Parathyroid adenoma (tissue), 2 donors: ENCODE measurements at regions not wholly inside any gene's neighbourhood (a gene's known extent, or its start where the extent isn't known, plus 50 kb on each side); places are given as distances from the start of the nearest gene placed in this dataset.
"Not testable (repeated sequence)": the region's sequence is repeated elsewhere in the genome, so short reads cannot be mapped to it uniquely, and the experiment has no call there.

Experiments used
- H2AFZ ChIP-seq: fragments of 300-600 bp; sonication (generic); one replicate; pipeline ENCODE4 v1.7.0; 2017; ENCODE audit warnings: antibody characterized with exemption, mild to moderate bottlenecking
- H3K27ac ChIP-seq: fragments of 300-600 bp; sonication (generic); one replicate; pipeline ENCODE4 v1.7.0; 2017
- H3K27me3 ChIP-seq: fragments of 300-600 bp; sonication (generic); one replicate; pipeline ENCODE4 v1.7.0; 2017; ENCODE audit warnings: low read length; ENCODE audit not compliant: control insufficient read depth, insufficient read depth
- H3K36me3 ChIP-seq: fragments of 300-600 bp; sonication (generic); one replicate; pipeline ENCODE4 v1.7.0; 2017; ENCODE audit warnings: low read length; ENCODE audit not compliant: control insufficient read depth, insufficient read depth
- H3K4me1 ChIP-seq: fragments of 300-600 bp; sonication (generic); one replicate; pipeline ENCODE4 v1.7.0; 2017; ENCODE audit warnings: control low read depth
- H3K4me2 ChIP-seq: fragments of 300-600 bp; sonication (generic); one replicate; pipeline ENCODE4 v1.7.0; 2017; ENCODE audit warnings: low read length
- H3K4me3 ChIP-seq: fragments of 300-600 bp; sonication (generic); one replicate; pipeline ENCODE4 v1.7.0; 2017; ENCODE audit warnings: low read depth, low read length
- H3K79me2 ChIP-seq: fragments of 300-600 bp; sonication (generic); one replicate; pipeline ENCODE4 v1.7.0; 2017; ENCODE audit warnings: control low read depth
- H3K9ac ChIP-seq: fragments of 300-600 bp; sonication (generic); one replicate; pipeline ENCODE4 v1.7.0; 2017; ENCODE audit warnings: mild to moderate bottlenecking
- H3K9me3 ChIP-seq: fragments of 300-600 bp; sonication (generic); one replicate; pipeline ENCODE4 v1.7.0; 2017; ENCODE audit warnings: low read length; ENCODE audit not compliant: control insufficient read depth
- CTCF ChIP-seq: fragments of 300-600 bp; sonication (generic); IDR thresholded peaks from one replicate; pipeline ENCODE4 v1.7.0; 2017; ENCODE audit warnings: antibody characterized with exemption, mild to moderate bottlenecking
- donor health status: primary hyperparathyroidism.

DNA sequence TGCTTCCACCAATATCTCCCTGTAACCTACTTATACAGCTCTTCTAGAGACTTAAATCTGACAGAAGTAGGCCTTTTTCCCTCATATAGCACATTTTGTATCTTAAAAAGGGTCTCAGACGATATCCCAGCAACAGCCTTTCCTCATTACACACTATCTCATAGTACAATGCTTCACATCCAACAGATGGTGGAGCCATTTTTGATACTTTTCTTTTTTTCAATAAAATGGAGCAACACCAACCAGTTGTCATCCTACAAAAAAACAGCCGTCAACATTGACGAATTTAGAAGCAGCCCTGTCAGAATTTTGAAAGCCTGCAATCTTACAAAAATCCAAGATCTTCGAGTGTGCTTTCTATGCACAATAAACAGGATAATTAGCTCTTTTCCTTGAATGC, 145.9 kb upstream of the NEBL start:
- H3K27ac ChIP-seq = no peak overlapping the region
- H3K4me2 ChIP-seq = no peak overlapping the region
- H3K4me1 ChIP-seq = no peaks in the 10 kb centered on the region
- H2AFZ ChIP-seq = no peak overlapping the region
- H3K27me3 ChIP-seq = no peaks in the 10 kb centered on the region
- no peak for TF ChIP-seq CTCF
- no peak overlapping the region for H3K9ac ChIP-seq
- H3K79me2 ChIP-seq = peaks cover 21% of the 10 kb centered on the region
- H3K4me3 ChIP-seq = no peak overlapping the region
- no peaks in the 10 kb centered on the region for H3K9me3 ChIP-seq
- no peaks in the 10 kb centered on the region for H3K36me3 ChIP-seq

- no peak overlapping the region for H3K9ac ChIP-seq
- H3K36me3 ChIP-seq = no peaks in the 10 kb centered on the region
- H3K4me3 ChIP-seq = no peak overlapping the region
- TF ChIP-seq CTCF = no peak
- H3K9me3 ChIP-seq = no peaks in the 10 kb centered on the region
- no peaks in the 10 kb centered on the region for H3K4me1 ChIP-seq
- no peak overlapping the region for H3K4me2 ChIP-seq
- peaks cover 23% of the 10 kb centered on the region for H3K79me2 ChIP-seq
- no peak overlapping the region for H3K27ac ChIP-seq
- no peak overlapping the region for H2AFZ ChIP-seq
- H3K27me3 ChIP-seq = no peaks in the 10 kb centered on the region
Observed at GRCh38 chr10:21042536-21042935, 145.4 kb upstream of the NEBL start.

GRCh38 chr10:21041763-21042458, 144.8 kb upstream of the NEBL start:
- no peak for TF ChIP-seq CTCF

DNA sequence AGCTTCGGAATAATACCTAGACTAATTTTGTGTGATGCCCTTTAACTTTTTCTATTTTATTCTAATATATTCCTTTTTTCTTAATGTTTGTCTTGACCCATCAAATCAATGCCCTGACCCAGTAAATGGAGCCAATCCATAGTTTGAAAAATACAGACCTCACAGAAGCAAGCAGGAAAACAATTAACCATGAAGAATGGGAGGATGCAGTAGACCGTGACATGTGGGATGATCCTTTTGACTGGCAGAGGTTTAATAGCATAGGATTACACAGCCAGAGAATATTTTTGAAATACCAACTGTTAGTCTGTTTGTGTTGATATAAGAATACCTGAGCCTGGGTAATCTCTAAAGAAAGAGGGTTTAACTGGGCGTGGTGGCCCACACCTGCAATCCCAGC, 142.6 kb upstream of the NEBL start:
- Histone ChIP-seq H3K9ac (no peak overlapping the region), H3K27me3 (no peaks in the 10 kb centered on the region), H3K27ac (no peak overlapping the region), H3K4me1 (no peaks in the 10 kb centered on the region), H2AFZ (no peak overlapping the region), H3K4me3 (no peak overlapping the region), H3K36me3 (no peaks in the 10 kb centered on the region), H3K9me3 (no peaks in the 10 kb centered on the region), H3K79me2 (peaks cover 27% of the 10 kb centered on the region), H3K4me2 (no peak overlapping the region)
- no peak for TF ChIP-seq CTCF

More at GRCh38 chr10:21041763-21042458, 144.8 kb upstream of the NEBL start:
- Histone ChIP-seq H3K27me3 (no peaks in the 10 kb centered on the region), H2AFZ (no peak overlapping the region), H3K4me3 (no peak overlapping the region), H3K27ac (no peak overlapping the region), H3K9ac (no peak overlapping the region), H3K4me1 (no peaks in the 10 kb centered on the region), H3K4me2 (no peak overlapping the region), H3K79me2 (peaks cover 23% of the 10 kb centered on the region), H3K9me3 (no peaks in the 10 kb centered on the region), H3K36me3 (no peaks in the 10 kb centered on the region)

DNA sequence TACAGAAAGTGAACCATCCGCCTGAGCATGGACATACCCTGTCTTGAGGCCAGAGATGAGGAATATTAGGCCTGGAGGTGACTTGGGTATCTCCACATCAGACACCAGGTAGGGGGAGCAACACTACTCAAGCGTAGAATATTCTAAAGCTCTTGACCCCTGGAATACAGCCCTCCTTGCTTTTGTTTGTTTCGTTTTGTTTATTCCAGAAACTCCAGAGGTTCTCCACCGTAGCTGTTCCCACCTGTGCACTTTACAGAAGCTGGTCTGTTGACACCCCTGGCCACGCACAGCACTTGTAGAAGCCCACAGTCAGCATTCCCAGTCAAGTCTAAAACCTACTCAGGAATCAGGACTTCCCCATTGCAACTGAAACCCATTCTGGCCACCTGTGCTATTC, 139.6 kb upstream of the NEBL start:
- H3K27me3 ChIP-seq = no peaks in the 10 kb centered on the region
- no peak overlapping the region for H3K9ac ChIP-seq
- no peak overlapping the region for H2AFZ ChIP-seq
- H3K4me1 ChIP-seq = no peaks in the 10 kb centered on the region
- H3K9me3 ChIP-seq = no peaks in the 10 kb centered on the region
- no peaks in the 10 kb centered on the region for H3K36me3 ChIP-seq
- no peak overlapping the region for H3K27ac ChIP-seq
- H3K4me3 ChIP-seq = no peak overlapping the region
- peaks cover 22% of the 10 kb centered on the region for H3K79me2 ChIP-seq
- no peak overlapping the region for H3K4me2 ChIP-seq
- no peak for TF ChIP-seq CTCF

DNA sequence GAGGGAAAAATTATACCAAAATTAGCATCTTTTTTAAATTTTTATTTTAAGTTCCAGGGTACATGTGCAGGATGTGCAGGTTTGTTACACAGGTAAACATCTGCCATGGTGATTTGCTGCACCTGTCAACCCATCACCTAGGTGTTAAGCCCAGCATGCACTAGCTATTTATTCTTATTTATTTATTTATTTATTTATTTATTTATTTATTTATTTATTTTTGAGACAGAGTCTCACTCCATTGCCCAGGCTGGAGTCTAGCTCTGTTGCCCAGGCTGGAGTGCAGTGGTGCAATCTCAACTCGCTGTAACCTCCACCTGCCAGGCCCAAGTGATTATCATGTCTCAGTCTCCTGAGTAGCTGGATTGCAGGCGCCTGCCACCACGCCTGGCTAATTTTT, 137.7 kb upstream of the NEBL start:
- H3K4me2 ChIP-seq, H3K27ac ChIP-seq, H3K9me3 ChIP-seq, H3K36me3 ChIP-seq, H2AFZ ChIP-seq, H3K4me3 ChIP-seq, H3K9ac ChIP-seq, H3K27me3 ChIP-seq, H3K4me1 ChIP-seq: not testable (repeated sequence)
- H3K79me2 ChIP-seq = peaks cover 13% of the 10 kb centered on the region
